Pulmonary artery endothelial cell (primary cell): ENCODE measurements at regions not wholly inside any gene's neighbourhood (a gene's known extent, or its start where the extent isn't known, plus 50 kb on each side); places are given as distances from the start of the nearest gene placed in this dataset.
"Not testable (repeated sequence)": the region's sequence is repeated elsewhere in the genome, so short reads cannot be mapped to it uniquely, and the experiment has no call there.

Experiments
- DNase-seq: peaks from one replicate; pipeline ENCODE4 v3.0.0-alpha.2; 2011; ENCODE audit warnings: low read depth, low spot score

- not testable (repeated sequence) for DNase-seq
Observed at GRCh38 chr20:23139984-23140383, 53.9 kb upstream of the CD93 start.

GRCh38 chr20:23139524-23139923 is 53.4 kb upstream of the CD93 start:
- no peak for DNase-seq

GRCh38 chr20:23138682-23139081 is 52.6 kb upstream of the CD93 start:
- no peak for DNase-seq

GRCh38 chr20:23138226-23138625 is 52.1 kb upstream of the CD93 start:
- DNase-seq: no peak

- no peak for DNase-seq
Observed at GRCh38 chr20:23136893-23137745, 51.0 kb upstream of the CD93 start.

- DNase-seq: no peak
Observed at GRCh38 chr20:23135449-23136420, 49.6 kb upstream of the CD93 start.
